ENCODE measurements at regions not wholly inside any gene's neighbourhood (a gene's known extent, or its start where the extent isn't known, plus 50 kb on each side); places are given as distances from the start of the nearest gene placed in this dataset.

DNA sequence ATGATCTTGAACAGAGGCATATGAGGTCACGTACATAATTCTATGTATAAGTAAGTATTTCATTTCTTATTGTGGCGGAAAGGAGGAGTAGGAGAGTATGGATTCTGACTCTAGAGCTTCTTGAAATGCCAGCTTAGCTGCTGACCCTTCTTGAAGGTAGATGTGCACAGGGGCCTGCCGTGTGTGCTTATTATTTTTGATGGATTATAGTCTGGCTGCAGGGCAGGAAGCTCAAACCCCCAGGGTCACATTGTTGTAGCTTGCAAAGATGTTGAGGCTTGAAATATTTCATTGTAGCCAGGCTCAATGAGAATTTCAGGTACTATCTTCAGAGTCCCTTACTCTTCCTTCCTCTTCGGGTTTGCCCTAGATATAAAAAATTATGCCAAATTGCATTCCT lies 418.8 kb downstream of the OLFM4 start:
- no TSS peak for BruUV-seq (replicated peaks)
- H4K20me1 ChIP-seq (replicated peaks; ENCODE audit: control insufficient read depth, extremely low read depth, insufficient read depth, low read length): no peaks in the 10 kb centered on the region
- FAIRE-seq (no peak), DNase-seq (ENCODE audit: low read depth, low spot score) (no peak)
- dilution Hi-C loops (cut with MboI; ENCODE audit: extremely low pct_ligation_motif_present, low sequenced_read_pairs): no loop called here
- H3K4me2 ChIP-seq (ENCODE audit: insufficient read depth, low read length): no peak overlapping the region
- ChIA-PET POLR2A (no interaction called here), CTCF (interaction anchor here (0.7 kb wide), 1 partner anchor 22 kb away, joined by 3 read pairs; no protein-coding TSS in a partner anchor)
- H3K4me3 ChIP-seq (replicated peaks in 1 of 3; ENCODE audit: insufficient read depth in 1 of 3, low read depth in 1 of 3, low read length in 3 of 3): no peak overlapping the region
- no peak overlapping the region for H3K9ac ChIP-seq (replicated peaks; ENCODE audit: extremely low read depth, insufficient read depth, low read length)
- no peaks in the 10 kb centered on the region for H3K4me1 ChIP-seq (ENCODE audit: control insufficient read depth, extremely low read depth, insufficient read depth, low read length)
- H3K9me3 ChIP-seq (replicated peaks; ENCODE audit: control insufficient read depth, insufficient read depth, low read length): peaks cover 8% of the 10 kb centered on the region
- no peaks in the 10 kb centered on the region for H3K27me3 ChIP-seq (ENCODE audit: control insufficient read depth in 2 of 2, insufficient read depth in 2 of 2, low read length in 2 of 2)
- TF ChIP-seq, protein P1, sequence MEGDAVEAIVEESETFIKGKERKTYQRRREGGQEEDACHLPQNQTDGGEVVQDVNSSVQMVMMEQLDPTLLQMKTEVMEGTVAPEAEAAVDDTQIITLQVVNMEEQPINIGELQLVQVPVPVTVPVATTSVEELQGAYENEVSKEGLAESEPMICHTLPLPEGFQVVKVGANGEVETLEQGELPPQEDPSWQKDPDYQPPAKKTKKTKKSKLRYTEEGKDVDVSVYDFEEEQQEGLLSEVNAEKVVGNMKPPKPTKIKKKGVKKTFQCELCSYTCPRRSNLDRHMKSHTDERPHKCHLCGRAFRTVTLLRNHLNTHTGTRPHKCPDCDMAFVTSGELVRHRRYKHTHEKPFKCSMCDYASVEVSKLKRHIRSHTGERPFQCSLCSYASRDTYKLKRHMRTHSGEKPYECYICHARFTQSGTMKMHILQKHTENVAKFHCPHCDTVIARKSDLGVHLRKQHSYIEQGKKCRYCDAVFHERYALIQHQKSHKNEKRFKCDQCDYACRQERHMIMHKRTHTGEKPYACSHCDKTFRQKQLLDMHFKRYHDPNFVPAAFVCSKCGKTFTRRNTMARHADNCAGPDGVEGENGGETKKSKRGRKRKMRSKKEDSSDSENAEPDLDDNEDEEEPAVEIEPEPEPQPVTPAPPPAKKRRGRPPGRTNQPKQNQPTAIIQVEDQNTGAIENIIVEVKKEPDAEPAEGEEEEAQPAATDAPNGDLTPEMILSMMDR (IDR thresholded peaks at IDR 0.05; ENCODE audit: extremely low read depth in 1 of 2, insufficient read depth in 1 of 2, low read depth in 1 of 2, low read length in 2 of 2): no peak
- TF ChIP-seq POLR2AphosphoS5 (IDR thresholded peaks at IDR 0.05; ENCODE audit: insufficient read depth, low read depth, low read length) (no peak), GATA2 (IDR thresholded peaks at IDR 0.05; ENCODE audit: insufficient read depth, insufficient read length, low read depth, low read length) (no peak), JUN (IDR thresholded peaks at IDR 0.05; ENCODE audit: borderline replicate concordance, insufficient read depth, insufficient read length, low read depth) (no peak), POLR2A (IDR thresholded peaks at IDR 0.05; ENCODE audit: low read depth, low read length) (no peak), EZH2 (IDR thresholded peaks at IDR 0.05; ENCODE audit: borderline replicate concordance, low read depth, low read length, severe bottlenecking) (no peak), FOS (IDR thresholded peaks at IDR 0.05; ENCODE audit: borderline replicate concordance, insufficient read depth, low read length) (no peak), MYC (IDR thresholded peaks at IDR 0.05; ENCODE audit: low read depth, low read length) (no peak)
- TF ChIP-seq, protein P2, sequence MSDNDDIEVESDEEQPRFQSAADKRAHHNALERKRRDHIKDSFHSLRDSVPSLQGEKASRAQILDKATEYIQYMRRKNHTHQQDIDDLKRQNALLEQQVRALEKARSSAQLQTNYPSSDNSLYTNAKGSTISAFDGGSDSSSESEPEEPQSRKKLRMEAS (IDR thresholded peaks at IDR 0.05; ENCODE audit: insufficient read depth, insufficient read length): no peak
- H3K36me3 ChIP-seq (ENCODE audit: control insufficient read depth in 2 of 2, extremely low read depth in 1 of 2, insufficient read depth in 2 of 2, low read length in 2 of 2): no peaks in the 10 kb centered on the region
- intact Hi-C loops (cut with micrococcal nuclease): no loop called here
- H3K27ac ChIP-seq (ENCODE audit: insufficient read depth, low read depth, low read length): no peak overlapping the region
- H3K9me1 ChIP-seq (replicated peaks; ENCODE audit: control insufficient read depth, extremely low read depth, insufficient read depth, low read length): no peaks in the 10 kb centered on the region
- no peaks in the 10 kb centered on the region for H3K79me2 ChIP-seq (ENCODE audit: control insufficient read depth, insufficient read depth, low read length)
- H2AFZ ChIP-seq (ENCODE audit: low read depth, low read length): no peak overlapping the region
